ENCODE measurements at regions not wholly inside any gene's neighbourhood (a gene's known extent, or its start where the extent isn't known, plus 50 kb on each side); places are given as distances from the start of the nearest gene placed in this dataset.

GRCh38 chr6:157747370-157747769, 75.7 kb upstream of the SNX9 start:
- TF ChIP-seq CTCF (IDR thresholded peaks at IDR 0.05 in 2 of 3, conservative IDR thresholded peaks at IDR 0.05 in 1 of 3; ENCODE audit: borderline replicate concordance in 1 of 3, insufficient read depth in 1 of 3, low read depth in 2 of 3, low read length in 2 of 3) (no peak), JUND (IDR thresholded peaks at IDR 0.05) (no peak), POLR2AphosphoS5 (IDR thresholded peaks at IDR 0.05; ENCODE audit: low read depth, low read length) (no peak), SP1 (IDR thresholded peaks at IDR 0.05; ENCODE audit: low read depth) (no peak), POLR2A (IDR thresholded peaks at IDR 0.05; ENCODE audit: borderline replicate concordance, extremely low read depth, insufficient read depth, insufficient read length) (no peak), REST (IDR thresholded peaks at IDR 0.05; ENCODE audit: low read depth) (no peak), EZH2 (IDR thresholded peaks at IDR 0.05) (no peak), EZH2phosphoT487 (IDR thresholded peaks at IDR 0.05; ENCODE audit: borderline replicate concordance) (no peak), ATF3 (IDR thresholded peaks at IDR 0.05) (no peak), MAX (IDR thresholded peaks at IDR 0.05) (no peak), YY1 (IDR thresholded peaks at IDR 0.05; ENCODE audit: extremely low read depth, insufficient replicate concordance, low read depth, low read length) (no peak), FOSL1 (IDR thresholded peaks at IDR 0.05; ENCODE audit: low read depth) (no peak)

Measured in HCT116 (cell line).